ENCODE measurements at regions not wholly inside any gene's neighbourhood (a gene's known extent, or its start where the extent isn't known, plus 50 kb on each side); places are given as distances from the start of the nearest gene placed in this dataset.

- H3K4me3 Mint-ChIP-seq, result no peak overlapping the region
- H3K36me3 Mint-ChIP-seq, result no peaks in the 10 kb centered on the region
- H3K27me3 Mint-ChIP-seq, result peaks cover 8% of the 10 kb centered on the region
- H3K27ac Mint-ChIP-seq, result no peak overlapping the region
- no peak for DNase-seq
- CTCF ChIA-PET, result interaction anchor here (0.8 kb wide), 1 partner anchor 22 kb away, joined by 4 read pairs; no protein-coding TSS in a partner anchor
- no peaks in the 10 kb centered on the region for H3K4me1 Mint-ChIP-seq
- no peaks in the 10 kb centered on the region for H3K9me3 Mint-ChIP-seq
These were observed 57.9 kb upstream of the KCNE4 start for GRCh38 chr2:222993920-222994650.

DNA sequence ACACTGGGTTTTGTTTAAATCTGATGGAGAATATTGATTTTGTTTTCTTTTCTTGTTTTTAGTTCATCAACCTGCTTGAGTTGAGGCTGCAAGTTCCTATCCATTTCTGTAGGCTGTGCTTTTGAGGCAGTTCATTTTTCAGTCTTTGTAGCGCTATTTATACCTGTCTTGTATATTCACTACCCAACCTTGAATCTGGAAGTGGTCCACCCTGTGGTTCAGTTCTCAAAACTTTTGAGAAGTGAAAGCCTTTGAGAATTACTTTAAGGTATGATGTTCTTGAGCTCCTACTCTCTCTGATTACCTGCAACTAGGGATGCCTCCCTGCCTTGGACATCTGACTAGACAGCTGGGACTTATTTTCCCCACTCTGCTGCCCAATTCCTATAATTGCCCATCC is 53.5 kb upstream of the KCNE4 start:
- H3K27ac Mint-ChIP-seq, result no peak overlapping the region
- CTCF ChIA-PET, result no interaction called here
- no peaks in the 10 kb centered on the region for H3K9me3 Mint-ChIP-seq
- H3K27me3 Mint-ChIP-seq, result peaks cover 5% of the 10 kb centered on the region
- no peak for DNase-seq
- no peaks in the 10 kb centered on the region for H3K36me3 Mint-ChIP-seq
- no peak overlapping the region for H3K4me3 Mint-ChIP-seq
- no peaks in the 10 kb centered on the region for H3K4me1 Mint-ChIP-seq

DNA sequence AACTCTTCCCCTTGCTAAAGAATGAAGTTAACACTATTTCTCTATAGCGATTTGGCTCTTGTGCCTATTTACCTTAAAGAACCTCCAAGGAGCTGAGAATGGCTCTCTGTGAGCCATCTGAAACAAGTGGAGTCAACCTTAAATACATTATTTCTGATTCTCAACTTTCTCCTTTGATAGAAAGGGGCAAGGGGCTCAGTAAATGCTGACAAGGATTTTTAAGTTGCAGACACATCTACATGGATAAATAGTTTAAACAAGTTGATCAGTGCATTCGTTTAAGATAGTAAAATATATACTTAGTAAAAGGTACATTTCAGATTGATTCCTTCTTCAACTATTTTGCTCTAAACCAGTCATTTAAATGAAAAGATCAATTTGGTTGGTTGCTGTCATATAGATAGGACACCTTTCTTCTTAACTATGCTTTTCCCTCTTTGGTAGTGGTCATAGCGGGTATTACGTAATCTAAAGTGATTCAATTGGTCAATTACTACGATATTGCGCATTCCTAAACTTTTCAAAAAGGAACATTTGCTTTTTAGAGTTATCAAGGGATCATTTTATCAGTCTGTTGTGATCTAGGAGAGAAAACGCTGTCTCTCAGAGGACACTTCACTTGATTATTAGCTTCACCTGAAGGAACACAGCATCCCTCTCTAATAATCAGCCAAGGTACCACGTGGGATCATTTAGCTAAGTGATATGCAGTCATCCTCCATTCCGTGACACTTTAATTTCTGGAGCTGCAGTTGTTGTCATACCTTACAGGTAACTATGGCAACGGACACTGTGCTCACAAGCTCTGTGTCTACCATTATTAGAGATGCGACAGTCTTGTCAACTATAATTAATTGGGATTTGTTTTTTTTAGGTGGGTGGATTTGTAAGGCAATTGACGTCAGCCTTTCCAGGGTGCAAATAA is 50.9 kb upstream of the KCNE4 start:
- no peaks in the 10 kb centered on the region for H3K9me3 Mint-ChIP-seq
- CTCF ChIA-PET, result no interaction called here
- H3K4me3 Mint-ChIP-seq, result no peak overlapping the region

GRCh38 chr2:223001797-223002175 is 50.2 kb upstream of the KCNE4 start:
- Mint-ChIP-seq H3K9me3 (no peaks in the 10 kb centered on the region), H3K27ac (no peak overlapping the region), H3K4me1 (no peaks in the 10 kb centered on the region), H3K4me3 (no peak overlapping the region), H3K36me3 (no peaks in the 10 kb centered on the region), H3K27me3 (peaks cover 5% of the 10 kb centered on the region)
- DNase-seq, result no peak
- CTCF ChIA-PET, result no interaction called here

More for the DNA sequence above, 50.9 kb upstream of the KCNE4 start:
- no peaks in the 10 kb centered on the region for H3K4me1 Mint-ChIP-seq
- no peak overlapping the region for H3K27ac Mint-ChIP-seq
- no peaks in the 10 kb centered on the region for H3K36me3 Mint-ChIP-seq
- H3K27me3 Mint-ChIP-seq, result peaks cover 5% of the 10 kb centered on the region
- no peak for DNase-seq
